ENCODE measurements at regions not wholly inside any gene's neighbourhood (a gene's known extent, or its start where the extent isn't known, plus 50 kb on each side); places are given as distances from the start of the nearest gene placed in this dataset.

DNA sequence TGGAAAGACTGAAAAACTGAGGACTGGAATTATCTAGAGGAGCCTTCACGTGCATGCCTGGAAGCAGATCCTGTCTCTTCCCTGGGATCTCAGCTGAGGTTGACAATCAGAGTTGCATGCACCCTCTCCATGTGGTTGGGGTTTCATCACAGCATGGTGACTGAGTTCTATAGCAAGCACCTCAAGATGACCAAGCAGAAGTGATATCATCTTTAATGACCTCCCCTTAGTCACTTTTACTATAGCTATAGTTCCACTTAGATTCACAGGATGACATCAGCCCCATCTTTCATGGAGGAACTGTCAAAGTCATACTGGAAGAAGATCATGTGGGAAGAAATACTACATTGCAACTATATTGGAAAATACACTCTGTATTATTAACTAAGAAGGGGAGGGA is 105.8 kb upstream of the ATXN7L3B start:
- Histone ChIP-seq H3K9me2 (replicated peaks; ENCODE audit: insufficient read depth) (no peaks in the 10 kb centered on the region), H3K27ac (no peak overlapping the region), H3K9me3 (ENCODE audit: low read depth) (no peaks in the 10 kb centered on the region), H2AFZ (no peak overlapping the region), H4K20me1 (ENCODE audit: insufficient read depth, poor library complexity, severe bottlenecking) (no peaks in the 10 kb centered on the region), H3K36me3 (replicated peaks; ENCODE audit: insufficient read depth, low read depth) (no peaks in the 10 kb centered on the region), H3K4me2 (no peak overlapping the region), H3K4me1 (ENCODE audit: insufficient read depth) (no peaks in the 10 kb centered on the region), H3K4me3 (no peak overlapping the region), H3K79me2 (no peaks in the 10 kb centered on the region), H3K27me3 (no peaks in the 10 kb centered on the region)
- TF ChIP-seq EZH2phosphoT487 (IDR thresholded peaks at IDR 0.05; ENCODE audit: low read depth, severe bottlenecking, unreplicated experiment) (no peak), EZH2 (IDR thresholded peaks at IDR 0.05; ENCODE audit: borderline replicate concordance) (no peak), CTCF (IDR thresholded peaks at IDR 0.05; ENCODE audit: poor library complexity) (no peak)
- 68% methylated on average over 1 of the region's 1 CpG for WGBS (ENCODE audit: low lambda C conversion rate, missing lambda C conversion rate)
- no peak for DNase-seq (ENCODE audit: low spot score)

GRCh38 chr12:74440469-74440868 is 97.2 kb upstream of the ATXN7L3B start:
- no peak for DNase-seq (ENCODE audit: low spot score)
- Histone ChIP-seq H3K9me2 (replicated peaks; ENCODE audit: insufficient read depth) (no peaks in the 10 kb centered on the region), H3K9me3 (ENCODE audit: low read depth) (no peaks in the 10 kb centered on the region), H2AFZ (no peak overlapping the region), H3K27me3 (no peaks in the 10 kb centered on the region), H3K4me3 (no peak overlapping the region), H3K27ac (no peak overlapping the region), H3K4me1 (ENCODE audit: insufficient read depth) (no peaks in the 10 kb centered on the region), H3K36me3 (replicated peaks; ENCODE audit: insufficient read depth, low read depth) (no peaks in the 10 kb centered on the region), H3K79me2 (no peaks in the 10 kb centered on the region), H4K20me1 (ENCODE audit: insufficient read depth, poor library complexity, severe bottlenecking) (no peaks in the 10 kb centered on the region), H3K4me2 (no peak overlapping the region)
- no peak for TF ChIP-seq EZH2phosphoT487 (IDR thresholded peaks at IDR 0.05; ENCODE audit: low read depth, severe bottlenecking, unreplicated experiment)
- TF ChIP-seq EZH2 (IDR thresholded peaks at IDR 0.05; ENCODE audit: borderline replicate concordance): no peak
- TF ChIP-seq CTCF (IDR thresholded peaks at IDR 0.05; ENCODE audit: poor library complexity): no peak

DNA sequence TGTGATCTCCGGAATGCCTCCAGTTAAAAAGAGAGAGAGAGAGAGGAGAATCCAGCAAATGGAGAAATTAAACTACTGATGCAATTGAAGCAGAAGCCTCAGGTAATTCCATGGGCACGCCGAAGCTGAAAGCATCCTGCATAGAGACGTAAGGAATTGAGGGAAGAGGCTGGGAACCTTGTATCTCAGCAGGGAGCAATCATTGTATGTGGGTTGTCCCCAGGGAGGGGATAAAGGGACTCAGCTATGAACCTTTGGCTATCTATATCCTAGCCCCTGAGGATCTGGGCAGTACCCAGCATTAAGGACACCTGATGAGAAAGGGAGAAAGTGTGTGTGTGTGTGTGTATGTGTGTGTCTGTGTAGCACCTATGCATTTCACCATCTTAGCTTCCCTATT is 95.8 kb upstream of the ATXN7L3B start:
- Histone ChIP-seq H3K9me2 (replicated peaks; ENCODE audit: insufficient read depth) (no peaks in the 10 kb centered on the region), H4K20me1 (ENCODE audit: insufficient read depth, poor library complexity, severe bottlenecking) (no peaks in the 10 kb centered on the region), H2AFZ (no peak overlapping the region), H3K9me3 (ENCODE audit: low read depth) (no peaks in the 10 kb centered on the region), H3K36me3 (replicated peaks; ENCODE audit: insufficient read depth, low read depth) (no peaks in the 10 kb centered on the region), H3K79me2 (no peaks in the 10 kb centered on the region), H3K4me2 (no peak overlapping the region), H3K27me3 (no peaks in the 10 kb centered on the region), H3K4me3 (no peak overlapping the region), H3K27ac (no peak overlapping the region), H3K4me1 (ENCODE audit: insufficient read depth) (no peaks in the 10 kb centered on the region)
- 71% methylated on average over 4 of the region's 4 CpGs for WGBS (ENCODE audit: low lambda C conversion rate, missing lambda C conversion rate)
- TF ChIP-seq EZH2 (IDR thresholded peaks at IDR 0.05; ENCODE audit: borderline replicate concordance) (no peak), EZH2phosphoT487 (IDR thresholded peaks at IDR 0.05; ENCODE audit: low read depth, severe bottlenecking, unreplicated experiment) (no peak), CTCF (IDR thresholded peaks at IDR 0.05; ENCODE audit: poor library complexity) (no peak)
- DNase-seq (ENCODE audit: low spot score): no peak

GRCh38 chr12:74446466-74446865 is 91.2 kb upstream of the ATXN7L3B start:
- Histone ChIP-seq H3K4me3 (no peak overlapping the region), H3K4me2 (no peak overlapping the region), H3K36me3 (replicated peaks; ENCODE audit: insufficient read depth, low read depth) (no peaks in the 10 kb centered on the region), H3K79me2 (no peaks in the 10 kb centered on the region), H3K27ac (no peak overlapping the region), H3K9me2 (replicated peaks; ENCODE audit: insufficient read depth) (no peaks in the 10 kb centered on the region), H3K4me1 (ENCODE audit: insufficient read depth) (no peaks in the 10 kb centered on the region), H4K20me1 (ENCODE audit: insufficient read depth, poor library complexity, severe bottlenecking) (no peaks in the 10 kb centered on the region), H3K27me3 (no peaks in the 10 kb centered on the region), H2AFZ (no peak overlapping the region), H3K9me3 (ENCODE audit: low read depth) (no peaks in the 10 kb centered on the region)
- DNase-seq (ENCODE audit: low spot score): no peak
- TF ChIP-seq CTCF (IDR thresholded peaks at IDR 0.05; ENCODE audit: poor library complexity) (no peak), EZH2phosphoT487 (IDR thresholded peaks at IDR 0.05; ENCODE audit: low read depth, severe bottlenecking, unreplicated experiment) (no peak), EZH2 (IDR thresholded peaks at IDR 0.05; ENCODE audit: borderline replicate concordance) (no peak)
- 80% methylated on average over 2 of the region's 2 CpGs for WGBS (ENCODE audit: low lambda C conversion rate, missing lambda C conversion rate)

All from hepatocyte (in vitro differentiated cells).